WTC11 (cell line): ENCODE measurements at regions not wholly inside any gene's neighbourhood (a gene's known extent, or its start where the extent isn't known, plus 50 kb on each side); places are given as distances from the start of the nearest gene placed in this dataset.
A peak's percentile ranks its signal among the peaks of the same experiment; 100 is the strongest.

Source experiments
- ATAC-seq: fragments of 200-7000 bp; cut with Tn5 transposase; 2 replicates; pipeline ENCODE4 v1.10.0; 2021; ENCODE audit warnings: mild to moderate bottlenecking, moderate library complexity
- CTCF ChIA-PET: fragments of 300-600 bp; sonication (Branson Sonifier 250); formaldehyde crosslinking; loops from one replicate; lab custom pipeline; 2021; ENCODE audit warnings: antibody characterized with exemption; lab: Charles Lee
- POLR2A ChIA-PET: fragments of 350-600 bp; sonication (Branson Sonifier 250); formaldehyde crosslinking; loops from one replicate; lab custom pipeline; 2021; ENCODE audit warnings: antibody characterized with exemption; lab: Charles Lee
- DNase-seq: peaks from one replicate; pipeline ENCODE4 v3.0.0; 2021; ENCODE audit warnings: low spot score
- H3K27ac Mint-ChIP-seq: 2 replicates; pipeline ENCODE4 v1.8.0; 2021; ENCODE audit warnings: mixed read lengths
- H3K27me3 Mint-ChIP-seq: 2 replicates; pipeline ENCODE4 v1.8.0; 2021; ENCODE audit warnings: low read depth, mild to moderate bottlenecking, moderate library complexity, mixed read lengths
- H3K36me3 Mint-ChIP-seq: 2 replicates; pipeline ENCODE4 v1.8.0; 2021; ENCODE audit warnings: mixed read lengths
- H3K4me1 Mint-ChIP-seq: 2 replicates; pipeline ENCODE4 v1.8.0; 2022; ENCODE audit warnings: mixed read lengths
- H3K4me3 Mint-ChIP-seq: 2 replicates; pipeline ENCODE4 v1.8.0; 2021; ENCODE audit warnings: mild to moderate bottlenecking, moderate library complexity, mixed read lengths
- H3K9me3 Mint-ChIP-seq: 2 replicates; pipeline ENCODE4 v1.8.0; 2021; ENCODE audit warnings: mixed read lengths
- AFF4 ChIP-seq: sonication (generic); formaldehyde crosslinking; IDR thresholded peaks from 2 replicates; pipeline ENCODE4 v1.8.1; 2023; ENCODE audit warnings: mild to moderate bottlenecking, missing genetic modification reagents, borderline replicate concordance
- CDX4 ChIP-seq: fragments of 250-450 bp; sonication (Bioruptor Pico); IDR thresholded peaks from 2 replicates; pipeline ENCODE4 v1.9.0; 2021; ENCODE audit warnings: moderate library complexity, mild to moderate bottlenecking, inconsistent platforms, borderline replicate concordance
- FOXK1 ChIP-seq: sonication (generic); formaldehyde crosslinking; IDR thresholded peaks from 2 replicates; pipeline ENCODE4 v1.8.0; 2022; ENCODE audit warnings: mild to moderate bottlenecking, moderate library complexity, missing genetic modification reagents
- HMGA2 ChIP-seq: fragments of 250-450 bp; sonication (Bioruptor Pico); IDR thresholded peaks from 2 replicates; pipeline ENCODE4 v1.4.0; 2021; ENCODE audit warnings: mild to moderate bottlenecking, moderate library complexity
- IRF2 ChIP-seq: sonication (generic); formaldehyde crosslinking; IDR thresholded peaks from 2 replicates; pipeline ENCODE4 v1.8.0; 2022; ENCODE audit warnings: low read depth, missing genetic modification reagents, borderline replicate concordance
- JAZF1 ChIP-seq: fragments of 250-450 bp; sonication (Bioruptor Pico); IDR thresholded peaks from 2 replicates; pipeline ENCODE4 v1.9.0; 2021; ENCODE audit warnings: moderate library complexity, mild to moderate bottlenecking, inconsistent platforms
- MLX ChIP-seq: sonication (generic); formaldehyde crosslinking; IDR thresholded peaks from 2 replicates; pipeline ENCODE4 v1.8.1; 2023; ENCODE audit warnings: mild to moderate bottlenecking, missing genetic modification reagents, moderate library complexity
- MXD4 ChIP-seq: fragments of 250-450 bp; sonication (Bioruptor Pico); IDR thresholded peaks from 2 replicates; pipeline ENCODE4 v1.8.0; 2021; ENCODE audit warnings: mild to moderate bottlenecking, moderate library complexity, borderline replicate concordance
- NFYB ChIP-seq: sonication (generic); formaldehyde crosslinking; conservative IDR thresholded peaks from 2 replicates; pipeline ENCODE4 v1.8.0; 2022; ENCODE audit warnings: low read depth, missing genetic modification reagents
- NR2C2 ChIP-seq: sonication (generic); formaldehyde crosslinking; IDR thresholded peaks from 2 replicates; pipeline ENCODE4 v1.8.0; 2022; ENCODE audit warnings: mild to moderate bottlenecking, missing genetic modification reagents
- PREB ChIP-seq: sonication (generic); formaldehyde crosslinking; IDR thresholded peaks from 2 replicates; pipeline ENCODE4 v1.8.1; 2022; ENCODE audit warnings: mild to moderate bottlenecking, missing genetic modification reagents, moderate library complexity, borderline replicate concordance
- SOX15 ChIP-seq: fragments of 250-450 bp; sonication (Bioruptor Pico); IDR thresholded peaks from 2 replicates; pipeline ENCODE4 v1.9.0; 2021; ENCODE audit warnings: mild to moderate bottlenecking
- ZNF121 ChIP-seq: sonication (generic); formaldehyde crosslinking; IDR thresholded peaks from 2 replicates; pipeline ENCODE4 v1.8.0; 2023; ENCODE audit warnings: missing genetic modification reagents
- ZNF138 ChIP-seq: sonication (generic); formaldehyde crosslinking; conservative IDR thresholded peaks from 2 replicates; pipeline ENCODE4 v1.8.1; 2022; ENCODE audit warnings: mild to moderate bottlenecking, moderate library complexity, missing genetic modification reagents
- ZNF396 ChIP-seq: fragments of 250-450 bp; sonication (Bioruptor Pico); IDR thresholded peaks from 2 replicates; pipeline ENCODE4 v1.8.0; 2021; ENCODE audit warnings: mild to moderate bottlenecking, moderate library complexity, borderline replicate concordance
- ZNF423 ChIP-seq: fragments of 250-450 bp; sonication (Bioruptor Pico); IDR thresholded peaks from 2 replicates; pipeline ENCODE4 v2.1.2; 2022; ENCODE audit warnings: mild to moderate bottlenecking, moderate library complexity
- TF ChIP-seq, protein P1 (sequence below): sonication (generic); formaldehyde crosslinking; IDR thresholded peaks from 2 replicates; pipeline ENCODE4 v1.8.0; 2022; ENCODE audit warnings: mild to moderate bottlenecking, missing genetic modification reagents
- TF ChIP-seq, protein P2 (sequence below): fragments of 250-450 bp; sonication (Bioruptor Pico); IDR thresholded peaks from 2 replicates; pipeline ENCODE4 v1.9.0; 2021; ENCODE audit warnings: mild to moderate bottlenecking, borderline replicate concordance

DNA sequence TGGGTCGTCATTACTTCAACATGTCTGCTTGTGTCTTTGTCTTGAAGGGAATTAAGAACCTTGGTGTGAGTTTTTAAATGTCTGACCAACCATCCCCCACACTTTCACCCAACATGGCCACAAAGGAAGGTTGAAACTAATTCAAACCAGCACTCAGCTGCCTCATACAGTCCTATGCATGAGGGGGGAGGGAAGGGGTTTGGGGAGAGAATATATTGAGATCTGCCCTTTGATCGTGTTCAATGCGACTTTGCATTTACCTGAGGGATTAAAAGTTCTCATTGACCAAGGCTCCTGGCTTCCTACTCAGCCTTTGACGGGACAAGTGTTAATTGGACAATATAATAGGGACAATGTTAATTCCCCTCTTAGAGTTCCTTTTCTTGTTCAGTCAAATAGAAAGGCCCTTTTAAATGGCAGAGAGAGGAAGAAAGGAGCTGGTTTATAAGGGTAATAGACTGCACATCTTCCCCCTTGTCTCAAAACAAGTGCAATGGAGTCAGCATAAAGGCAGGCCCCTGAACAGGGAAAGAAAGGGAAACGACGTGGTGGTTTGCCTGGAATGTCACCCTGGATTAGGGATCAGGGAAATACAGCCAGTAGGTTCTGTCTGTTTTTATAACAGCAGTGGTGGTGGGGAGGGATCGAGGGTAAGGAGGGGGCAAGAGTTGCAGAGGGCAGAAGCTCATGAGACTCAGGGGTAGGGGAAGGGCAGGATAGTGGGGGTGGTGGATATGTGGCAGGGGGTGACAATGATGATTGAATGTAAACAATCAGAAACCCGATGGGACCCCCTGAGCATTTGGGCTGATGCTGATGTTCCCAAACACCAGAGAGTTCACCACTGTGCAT lies 198.7 kb downstream of the MYCN start (continued):
- TF ChIP-seq AFF4 (CRISPR knock-in tag) (no peak), ZNF423 (CRISPR knock-in tag) (no peak), JAZF1 (no peak), CDX4 (CRISPR knock-in tag) (no peak), MLX (CRISPR knock-in tag) (no peak), NFYB (CRISPR knock-in tag) (no peak), MXD4 (CRISPR knock-in tag) (no peak), SOX15 (CRISPR knock-in tag) (no peak), FOXK1 (CRISPR knock-in tag) (no peak), ZNF121 (CRISPR knock-in tag) (no peak), IRF2 (CRISPR knock-in tag) (no peak), NR2C2 (no peak), ZNF138 (CRISPR knock-in tag) (no peak), ZNF396 (CRISPR knock-in tag) (no peak)
- TF ChIP-seq, protein P1, sequence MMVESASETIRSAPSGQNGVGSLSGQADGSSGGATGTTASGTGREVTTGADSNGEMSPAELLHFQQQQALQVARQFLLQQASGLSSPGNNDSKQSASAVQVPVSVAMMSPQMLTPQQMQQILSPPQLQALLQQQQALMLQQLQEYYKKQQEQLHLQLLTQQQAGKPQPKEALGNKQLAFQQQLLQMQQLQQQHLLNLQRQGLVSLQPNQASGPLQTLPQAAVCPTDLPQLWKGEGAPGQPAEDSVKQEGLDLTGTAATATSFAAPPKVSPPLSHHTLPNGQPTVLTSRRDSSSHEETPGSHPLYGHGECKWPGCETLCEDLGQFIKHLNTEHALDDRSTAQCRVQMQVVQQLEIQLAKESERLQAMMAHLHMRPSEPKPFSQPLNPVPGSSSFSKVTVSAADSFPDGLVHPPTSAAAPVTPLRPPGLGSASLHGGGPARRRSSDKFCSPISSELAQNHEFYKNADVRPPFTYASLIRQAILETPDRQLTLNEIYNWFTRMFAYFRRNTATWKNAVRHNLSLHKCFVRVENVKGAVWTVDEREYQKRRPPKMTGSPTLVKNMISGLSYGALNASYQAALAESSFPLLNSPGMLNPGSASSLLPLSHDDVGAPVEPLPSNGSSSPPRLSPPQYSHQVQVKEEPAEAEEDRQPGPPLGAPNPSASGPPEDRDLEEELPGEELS = no peak

- TF ChIP-seq, protein P2, sequence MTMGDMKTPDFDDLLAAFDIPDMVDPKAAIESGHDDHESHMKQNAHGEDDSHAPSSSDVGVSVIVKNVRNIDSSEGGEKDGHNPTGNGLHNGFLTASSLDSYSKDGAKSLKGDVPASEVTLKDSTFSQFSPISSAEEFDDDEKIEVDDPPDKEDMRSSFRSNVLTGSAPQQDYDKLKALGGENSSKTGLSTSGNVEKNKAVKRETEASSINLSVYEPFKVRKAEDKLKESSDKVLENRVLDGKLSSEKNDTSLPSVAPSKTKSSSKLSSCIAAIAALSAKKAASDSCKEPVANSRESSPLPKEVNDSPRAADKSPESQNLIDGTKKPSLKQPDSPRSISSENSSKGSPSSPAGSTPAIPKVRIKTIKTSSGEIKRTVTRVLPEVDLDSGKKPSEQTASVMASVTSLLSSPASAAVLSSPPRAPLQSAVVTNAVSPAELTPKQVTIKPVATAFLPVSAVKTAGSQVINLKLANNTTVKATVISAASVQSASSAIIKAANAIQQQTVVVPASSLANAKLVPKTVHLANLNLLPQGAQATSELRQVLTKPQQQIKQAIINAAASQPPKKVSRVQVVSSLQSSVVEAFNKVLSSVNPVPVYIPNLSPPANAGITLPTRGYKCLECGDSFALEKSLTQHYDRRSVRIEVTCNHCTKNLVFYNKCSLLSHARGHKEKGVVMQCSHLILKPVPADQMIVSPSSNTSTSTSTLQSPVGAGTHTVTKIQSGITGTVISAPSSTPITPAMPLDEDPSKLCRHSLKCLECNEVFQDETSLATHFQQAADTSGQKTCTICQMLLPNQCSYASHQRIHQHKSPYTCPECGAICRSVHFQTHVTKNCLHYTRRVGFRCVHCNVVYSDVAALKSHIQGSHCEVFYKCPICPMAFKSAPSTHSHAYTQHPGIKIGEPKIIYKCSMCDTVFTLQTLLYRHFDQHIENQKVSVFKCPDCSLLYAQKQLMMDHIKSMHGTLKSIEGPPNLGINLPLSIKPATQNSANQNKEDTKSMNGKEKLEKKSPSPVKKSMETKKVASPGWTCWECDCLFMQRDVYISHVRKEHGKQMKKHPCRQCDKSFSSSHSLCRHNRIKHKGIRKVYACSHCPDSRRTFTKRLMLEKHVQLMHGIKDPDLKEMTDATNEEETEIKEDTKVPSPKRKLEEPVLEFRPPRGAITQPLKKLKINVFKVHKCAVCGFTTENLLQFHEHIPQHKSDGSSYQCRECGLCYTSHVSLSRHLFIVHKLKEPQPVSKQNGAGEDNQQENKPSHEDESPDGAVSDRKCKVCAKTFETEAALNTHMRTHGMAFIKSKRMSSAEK = no peak
- no peak for TF ChIP-seq PREB (CRISPR knock-in tag)
- TF ChIP-seq HMGA2 (CRISPR knock-in tag) = peak; percentile 74; the same call in 1 of the 2 replicates
- TF ChIP-seq, all 79 proteins: peak for 1
- ATAC-seq (no peak), DNase-seq (no peak)
- Mint-ChIP-seq H3K27ac (no peak overlapping the region), H3K36me3 (no peaks in the 10 kb centered on the region), H3K4me1 (peaks cover 9% of the 10 kb centered on the region), H3K4me3 (no peak overlapping the region), H3K27me3 (no peaks in the 10 kb centered on the region; the same call in 1 of the 2 replicates), H3K9me3 (peaks cover 17% of the 10 kb centered on the region)
- POLR2A ChIA-PET = no interaction called here
- CTCF ChIA-PET = no interaction called here
Observed at GRCh38 chr2:16137080-16137755, 196.9 kb downstream of the MYCN start.
